ENCODE measurements at regions not wholly inside any gene's neighbourhood (a gene's known extent, or its start where the extent isn't known, plus 50 kb on each side); places are given as distances from the start of the nearest gene placed in this dataset.

DNA sequence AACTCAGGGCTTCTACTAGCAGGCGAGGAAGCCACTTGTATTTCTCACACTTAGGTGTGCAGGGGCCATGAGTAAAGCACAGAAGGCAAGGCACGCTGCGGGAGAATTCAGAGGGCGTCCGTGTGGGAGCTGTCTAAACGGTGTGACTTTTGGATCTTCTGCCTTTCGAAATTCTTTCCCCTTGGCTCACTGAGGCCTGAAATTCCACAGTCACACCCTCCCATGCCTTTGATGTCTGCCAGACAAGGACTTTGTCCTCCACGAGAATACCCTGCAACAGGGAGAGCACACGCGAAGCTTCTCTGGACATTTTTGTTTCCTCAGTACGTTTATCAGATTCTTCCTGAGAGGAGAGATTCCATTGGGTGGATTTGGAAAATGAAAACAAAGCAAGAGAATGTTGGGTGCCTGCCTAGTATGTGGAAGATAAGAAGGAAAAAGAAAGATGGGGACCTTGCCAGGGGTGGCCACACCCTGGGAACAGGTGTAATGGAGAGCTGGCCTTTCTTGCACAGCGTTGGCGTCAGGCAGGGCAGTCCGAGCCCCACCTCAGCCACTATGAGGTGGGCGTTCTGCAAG is 235.7 kb downstream of the MYLK4 start (continued):
- peak; percentile 92; the same call in 1 of the 2 replicates for TF ChIP-seq ZNF788 (CRISPR knock-in tag; IDR thresholded peaks at IDR 0.05; ENCODE audit: borderline replicate concordance)
- no peak for TF ChIP-seq NBN (conservative IDR thresholded peaks at IDR 0.05)
- TF ChIP-seq, protein P1, sequence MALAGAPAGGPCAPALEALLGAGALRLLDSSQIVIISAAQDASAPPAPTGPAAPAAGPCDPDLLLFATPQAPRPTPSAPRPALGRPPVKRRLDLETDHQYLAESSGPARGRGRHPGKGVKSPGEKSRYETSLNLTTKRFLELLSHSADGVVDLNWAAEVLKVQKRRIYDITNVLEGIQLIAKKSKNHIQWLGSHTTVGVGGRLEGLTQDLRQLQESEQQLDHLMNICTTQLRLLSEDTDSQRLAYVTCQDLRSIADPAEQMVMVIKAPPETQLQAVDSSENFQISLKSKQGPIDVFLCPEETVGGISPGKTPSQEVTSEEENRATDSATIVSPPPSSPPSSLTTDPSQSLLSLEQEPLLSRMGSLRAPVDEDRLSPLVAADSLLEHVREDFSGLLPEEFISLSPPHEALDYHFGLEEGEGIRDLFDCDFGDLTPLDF (CRISPR knock-in tag; IDR thresholded peaks at IDR 0.05), result no peak
- no peak for TF ChIP-seq HCFC1 (IDR thresholded peaks at IDR 0.05; ENCODE audit: low read depth, low read length)
- TF ChIP-seq XBP1 (CRISPR knock-in tag; IDR thresholded peaks at IDR 0.05), result 0 out of 2 replicates have a peak, but pooled peaks have one; percentile 8
- peak; percentile 70; the same call in 1 of the 2 replicates for TF ChIP-seq ZNF768 (CRISPR knock-in tag; IDR thresholded peaks at IDR 0.05)
- no peak for TF ChIP-seq FOXM1 (CRISPR knock-in tag; IDR thresholded peaks at IDR 0.05)
- TF ChIP-seq MTF2 (CRISPR knock-in tag; IDR thresholded peaks at IDR 0.05; ENCODE audit: borderline replicate concordance), result no peak
- no peak for TF ChIP-seq RBFOX2 (IDR thresholded peaks at IDR 0.05; ENCODE audit: low read depth, low read length)
- TF ChIP-seq, protein P2, sequence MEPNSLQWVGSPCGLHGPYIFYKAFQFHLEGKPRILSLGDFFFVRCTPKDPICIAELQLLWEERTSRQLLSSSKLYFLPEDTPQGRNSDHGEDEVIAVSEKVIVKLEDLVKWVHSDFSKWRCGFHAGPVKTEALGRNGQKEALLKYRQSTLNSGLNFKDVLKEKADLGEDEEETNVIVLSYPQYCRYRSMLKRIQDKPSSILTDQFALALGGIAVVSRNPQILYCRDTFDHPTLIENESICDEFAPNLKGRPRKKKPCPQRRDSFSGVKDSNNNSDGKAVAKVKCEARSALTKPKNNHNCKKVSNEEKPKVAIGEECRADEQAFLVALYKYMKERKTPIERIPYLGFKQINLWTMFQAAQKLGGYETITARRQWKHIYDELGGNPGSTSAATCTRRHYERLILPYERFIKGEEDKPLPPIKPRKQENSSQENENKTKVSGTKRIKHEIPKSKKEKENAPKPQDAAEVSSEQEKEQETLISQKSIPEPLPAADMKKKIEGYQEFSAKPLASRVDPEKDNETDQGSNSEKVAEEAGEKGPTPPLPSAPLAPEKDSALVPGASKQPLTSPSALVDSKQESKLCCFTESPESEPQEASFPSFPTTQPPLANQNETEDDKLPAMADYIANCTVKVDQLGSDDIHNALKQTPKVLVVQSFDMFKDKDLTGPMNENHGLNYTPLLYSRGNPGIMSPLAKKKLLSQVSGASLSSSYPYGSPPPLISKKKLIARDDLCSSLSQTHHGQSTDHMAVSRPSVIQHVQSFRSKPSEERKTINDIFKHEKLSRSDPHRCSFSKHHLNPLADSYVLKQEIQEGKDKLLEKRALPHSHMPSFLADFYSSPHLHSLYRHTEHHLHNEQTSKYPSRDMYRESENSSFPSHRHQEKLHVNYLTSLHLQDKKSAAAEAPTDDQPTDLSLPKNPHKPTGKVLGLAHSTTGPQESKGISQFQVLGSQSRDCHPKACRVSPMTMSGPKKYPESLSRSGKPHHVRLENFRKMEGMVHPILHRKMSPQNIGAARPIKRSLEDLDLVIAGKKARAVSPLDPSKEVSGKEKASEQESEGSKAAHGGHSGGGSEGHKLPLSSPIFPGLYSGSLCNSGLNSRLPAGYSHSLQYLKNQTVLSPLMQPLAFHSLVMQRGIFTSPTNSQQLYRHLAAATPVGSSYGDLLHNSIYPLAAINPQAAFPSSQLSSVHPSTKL (CRISPR knock-in tag; IDR thresholded peaks at IDR 0.05), result peak; percentile 100
- TF ChIP-seq, protein P3, sequence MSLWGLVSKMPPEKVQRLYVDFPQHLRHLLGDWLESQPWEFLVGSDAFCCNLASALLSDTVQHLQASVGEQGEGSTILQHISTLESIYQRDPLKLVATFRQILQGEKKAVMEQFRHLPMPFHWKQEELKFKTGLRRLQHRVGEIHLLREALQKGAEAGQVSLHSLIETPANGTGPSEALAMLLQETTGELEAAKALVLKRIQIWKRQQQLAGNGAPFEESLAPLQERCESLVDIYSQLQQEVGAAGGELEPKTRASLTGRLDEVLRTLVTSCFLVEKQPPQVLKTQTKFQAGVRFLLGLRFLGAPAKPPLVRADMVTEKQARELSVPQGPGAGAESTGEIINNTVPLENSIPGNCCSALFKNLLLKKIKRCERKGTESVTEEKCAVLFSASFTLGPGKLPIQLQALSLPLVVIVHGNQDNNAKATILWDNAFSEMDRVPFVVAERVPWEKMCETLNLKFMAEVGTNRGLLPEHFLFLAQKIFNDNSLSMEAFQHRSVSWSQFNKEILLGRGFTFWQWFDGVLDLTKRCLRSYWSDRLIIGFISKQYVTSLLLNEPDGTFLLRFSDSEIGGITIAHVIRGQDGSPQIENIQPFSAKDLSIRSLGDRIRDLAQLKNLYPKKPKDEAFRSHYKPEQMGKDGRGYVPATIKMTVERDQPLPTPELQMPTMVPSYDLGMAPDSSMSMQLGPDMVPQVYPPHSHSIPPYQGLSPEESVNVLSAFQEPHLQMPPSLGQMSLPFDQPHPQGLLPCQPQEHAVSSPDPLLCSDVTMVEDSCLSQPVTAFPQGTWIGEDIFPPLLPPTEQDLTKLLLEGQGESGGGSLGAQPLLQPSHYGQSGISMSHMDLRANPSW (CRISPR knock-in tag; IDR thresholded peaks at IDR 0.05; ENCODE audit: borderline replicate concordance), result no peak
- TF ChIP-seq, protein P4, sequence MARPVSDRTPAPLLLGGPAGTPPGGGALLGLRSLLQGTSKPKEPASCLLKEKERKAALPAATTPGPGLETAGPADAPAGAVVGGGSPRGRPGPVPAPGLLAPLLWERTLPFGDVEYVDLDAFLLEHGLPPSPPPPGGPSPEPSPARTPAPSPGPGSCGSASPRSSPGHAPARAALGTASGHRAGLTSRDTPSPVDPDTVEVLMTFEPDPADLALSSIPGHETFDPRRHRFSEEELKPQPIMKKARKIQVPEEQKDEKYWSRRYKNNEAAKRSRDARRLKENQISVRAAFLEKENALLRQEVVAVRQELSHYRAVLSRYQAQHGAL (CRISPR knock-in tag; IDR thresholded peaks at IDR 0.05; ENCODE audit: not compliant biosample characterization), result no peak
- TF ChIP-seq ZNF652 (CRISPR knock-in tag; IDR thresholded peaks at IDR 0.05; ENCODE audit: borderline replicate concordance, low read depth), result no peak; the same call in 1 of the 2 replicates
- TF ChIP-seq RCOR2 (CRISPR knock-in tag; IDR thresholded peaks at IDR 0.05), result peak; percentile 86; the same call in 1 of the 2 replicates
- no peak for TF ChIP-seq ZNF773 (CRISPR knock-in tag; IDR thresholded peaks at IDR 0.05; ENCODE audit: borderline replicate concordance)
- no peak for TF ChIP-seq NFE2 (CRISPR knock-in tag; IDR thresholded peaks at IDR 0.05)
- TF ChIP-seq ZMYM2 (CRISPR knock-in tag; IDR thresholded peaks at IDR 0.05), result peak; percentile 67; the same call in 1 of the 2 replicates
- no peak for TF ChIP-seq MYNN (CRISPR knock-in tag; IDR thresholded peaks at IDR 0.05; ENCODE audit: low read depth)
- no peak for TF ChIP-seq ZNF569 (CRISPR knock-in tag; IDR thresholded peaks at IDR 0.05; ENCODE audit: borderline replicate concordance)
- TF ChIP-seq ATM (IDR thresholded peaks at IDR 0.05; ENCODE audit: borderline replicate concordance), result no peak
- peak; percentile 91 for TF ChIP-seq FOXO1 (CRISPR knock-in tag; IDR thresholded peaks at IDR 0.05)
- TF ChIP-seq, protein P5, sequence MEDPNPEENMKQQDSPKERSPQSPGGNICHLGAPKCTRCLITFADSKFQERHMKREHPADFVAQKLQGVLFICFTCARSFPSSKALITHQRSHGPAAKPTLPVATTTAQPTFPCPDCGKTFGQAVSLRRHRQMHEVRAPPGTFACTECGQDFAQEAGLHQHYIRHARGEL (CRISPR knock-in tag; IDR thresholded peaks at IDR 0.05), result no peak
